SK-N-SH treated with all-trans-retinoic acid at 6 μM for 48 hours (cell line): ENCODE measurements at regions not wholly inside any gene's neighbourhood (a gene's known extent, or its start where the extent isn't known, plus 50 kb on each side); places are given as distances from the start of the nearest gene placed in this dataset.
"Not testable (repeated sequence)": the region's sequence is repeated elsewhere in the genome, so short reads cannot be mapped to it uniquely, and the experiment has no call there.

Source experiments
- ATAC-seq: fragments of 200-7000 bp; cut with Tn5 transposase; 3 replicates; pipeline ENCODE4 v1.9.1; 2020; ENCODE audit warnings: mild to moderate bottlenecking, moderate library complexity
- BACH2 ChIP-seq: fragments of 250-450 bp; sonication (Bioruptor Pico); IDR thresholded peaks from 2 replicates; pipeline ENCODE4 v1.9.0; 2021; ENCODE audit warnings: mild to moderate bottlenecking, borderline replicate concordance
- CSDC2 ChIP-seq: fragments of 250-450 bp; sonication (Bioruptor Pico); IDR thresholded peaks from 2 replicates; pipeline ENCODE4 v1.5.0; 2020; ENCODE audit warnings: mild to moderate bottlenecking, moderate library complexity
- ESRRG ChIP-seq: fragments of 250-450 bp; sonication (Bioruptor Pico); IDR thresholded peaks from 2 replicates; pipeline ENCODE4 v1.6.1; 2021; ENCODE audit warnings: mild to moderate bottlenecking
- OSR1 ChIP-seq: fragments of 250-450 bp; sonication (Bioruptor Pico); IDR thresholded peaks from 2 replicates; pipeline ENCODE4 v1.8.0; 2022; ENCODE audit warnings: moderate library complexity, mild to moderate bottlenecking, inconsistent platforms
- PPARA ChIP-seq: fragments of 250-450 bp; sonication (Bioruptor Pico); IDR thresholded peaks from 2 replicates; pipeline ENCODE4 v1.5.0; 2020; ENCODE audit warnings: mild to moderate bottlenecking, borderline replicate concordance
- SNAI2 ChIP-seq: fragments of 250-450 bp; sonication (Bioruptor Pico); IDR thresholded peaks from 2 replicates; pipeline ENCODE4 v1.5.0; 2020; ENCODE audit warnings: mild to moderate bottlenecking, moderate library complexity
- TCF4 ChIP-seq: fragments of 250-450 bp; sonication (Bioruptor Pico); IDR thresholded peaks from 2 replicates; pipeline ENCODE4 v1.8.0; 2021; ENCODE audit warnings: mild to moderate bottlenecking, moderate library complexity, borderline replicate concordance
- TOX ChIP-seq: fragments of 250-450 bp; sonication (Bioruptor Pico); IDR thresholded peaks from 2 replicates; pipeline ENCODE4 v1.8.0; 2021; ENCODE audit warnings: mild to moderate bottlenecking, moderate library complexity, borderline replicate concordance
- ZC3H10 ChIP-seq: fragments of 250-450 bp; sonication (Bioruptor Pico); IDR thresholded peaks from 2 replicates; pipeline ENCODE4 v1.5.1; 2021; ENCODE audit warnings: mild to moderate bottlenecking, moderate library complexity
- ZFP3 ChIP-seq: fragments of 250-450 bp; sonication (Bioruptor Pico); IDR thresholded peaks from 2 replicates; pipeline ENCODE4 v1.5.0; 2020; ENCODE audit warnings: mild to moderate bottlenecking, moderate library complexity
- ZFP30 ChIP-seq: fragments of 450-650 bp; formaldehyde crosslinking; IDR thresholded peaks from 2 replicates; pipeline ENCODE4 v1.5.0; 2022; ENCODE audit warnings: mild to moderate bottlenecking, moderate library complexity
- ZNF565 ChIP-seq: fragments of 450-650 bp; formaldehyde crosslinking; conservative IDR thresholded peaks from 2 replicates; pipeline ENCODE4 v1.5.0; 2020; ENCODE audit warnings: low read depth, mild to moderate bottlenecking, moderate library complexity
- ZNF70 ChIP-seq: fragments of 450-650 bp; formaldehyde crosslinking; IDR thresholded peaks from 2 replicates; pipeline ENCODE4 v1.5.0; 2020; ENCODE audit warnings: mild to moderate bottlenecking, moderate library complexity
- ZNF8 ChIP-seq: fragments of 450-650 bp; formaldehyde crosslinking; IDR thresholded peaks from 2 replicates; pipeline ENCODE4 v1.5.0; 2020; ENCODE audit warnings: mild to moderate bottlenecking, moderate library complexity
- TF ChIP-seq, protein P1 (sequence below): fragments of 250-450 bp; sonication (Bioruptor Pico); IDR thresholded peaks from 2 replicates; pipeline ENCODE4 v1.8.0; 2020; ENCODE audit warnings: mild to moderate bottlenecking, moderate library complexity, borderline replicate concordance
- TF ChIP-seq, protein P2 (sequence below): fragments of 250-450 bp; sonication (Bioruptor Pico); IDR thresholded peaks from 2 replicates; pipeline ENCODE4 v1.8.0; 2021; ENCODE audit warnings: low read depth, mild to moderate bottlenecking, moderate library complexity, borderline replicate concordance
- TF ChIP-seq, protein P3 (sequence below): fragments of 250-450 bp; sonication (Bioruptor Pico); IDR thresholded peaks from 2 replicates; pipeline ENCODE4 v1.5.1; 2021; ENCODE audit warnings: mild to moderate bottlenecking, moderate library complexity
- TF ChIP-seq, protein P4 (sequence below): fragments of 250-450 bp; sonication (Bioruptor Pico); IDR thresholded peaks from 2 replicates; pipeline ENCODE4 v1.5.1; 2020; ENCODE audit warnings: low read depth, mild to moderate bottlenecking, moderate library complexity
- TF ChIP-seq, protein P5 (sequence below): fragments of 250-450 bp; sonication (Bioruptor Pico); IDR thresholded peaks from 2 replicates; pipeline ENCODE4 v1.5.0; 2020; ENCODE audit warnings: mild to moderate bottlenecking, moderate library complexity

DNA sequence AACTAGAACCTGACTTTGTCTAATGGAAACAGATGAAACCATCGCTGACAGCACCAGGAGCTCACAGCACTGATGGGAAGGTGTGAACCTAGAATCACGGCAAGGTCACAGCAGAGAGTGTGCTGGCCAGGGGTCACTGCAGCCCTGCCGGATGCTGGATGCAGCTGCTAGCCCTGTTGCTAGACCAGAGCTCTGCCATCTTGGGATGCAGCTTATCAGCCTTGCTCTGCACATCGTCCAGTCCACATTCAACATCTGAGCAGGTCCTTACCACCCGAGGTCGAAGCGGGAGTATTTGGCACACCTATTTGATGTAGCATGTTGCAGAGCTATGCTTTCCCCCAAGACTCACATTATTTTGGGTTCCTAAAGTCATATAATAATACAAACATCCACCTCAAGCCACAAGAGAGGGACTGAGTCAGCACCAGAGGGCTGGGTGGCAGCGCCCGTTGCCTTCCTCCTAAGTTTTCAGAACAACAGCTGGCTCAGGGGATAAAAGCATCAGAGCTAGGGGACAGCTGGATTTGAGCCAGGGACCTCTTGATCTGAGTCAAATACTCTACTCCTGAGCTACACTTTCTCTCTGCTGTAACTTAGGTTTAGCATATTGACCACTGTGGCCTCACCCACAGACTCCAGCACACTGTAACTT is 135.3 kb downstream of the ZNF467 start (continued):
- TF ChIP-seq, protein P1, sequence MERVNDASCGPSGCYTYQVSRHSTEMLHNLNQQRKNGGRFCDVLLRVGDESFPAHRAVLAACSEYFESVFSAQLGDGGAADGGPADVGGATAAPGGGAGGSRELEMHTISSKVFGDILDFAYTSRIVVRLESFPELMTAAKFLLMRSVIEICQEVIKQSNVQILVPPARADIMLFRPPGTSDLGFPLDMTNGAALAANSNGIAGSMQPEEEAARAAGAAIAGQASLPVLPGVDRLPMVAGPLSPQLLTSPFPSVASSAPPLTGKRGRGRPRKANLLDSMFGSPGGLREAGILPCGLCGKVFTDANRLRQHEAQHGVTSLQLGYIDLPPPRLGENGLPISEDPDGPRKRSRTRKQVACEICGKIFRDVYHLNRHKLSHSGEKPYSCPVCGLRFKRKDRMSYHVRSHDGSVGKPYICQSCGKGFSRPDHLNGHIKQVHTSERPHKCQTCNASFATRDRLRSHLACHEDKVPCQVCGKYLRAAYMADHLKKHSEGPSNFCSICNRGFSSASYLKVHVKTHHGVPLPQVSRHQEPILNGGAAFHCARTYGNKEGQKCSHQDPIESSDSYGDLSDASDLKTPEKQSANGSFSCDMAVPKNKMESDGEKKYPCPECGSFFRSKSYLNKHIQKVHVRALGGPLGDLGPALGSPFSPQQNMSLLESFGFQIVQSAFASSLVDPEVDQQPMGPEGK (CRISPR knock-in tag) = no peak
- no peak for TF ChIP-seq BACH2 (CRISPR knock-in tag)
- TF ChIP-seq CSDC2 (CRISPR knock-in tag) = no peak
- no peak for TF ChIP-seq ZNF8 (CRISPR knock-in tag)

DNA sequence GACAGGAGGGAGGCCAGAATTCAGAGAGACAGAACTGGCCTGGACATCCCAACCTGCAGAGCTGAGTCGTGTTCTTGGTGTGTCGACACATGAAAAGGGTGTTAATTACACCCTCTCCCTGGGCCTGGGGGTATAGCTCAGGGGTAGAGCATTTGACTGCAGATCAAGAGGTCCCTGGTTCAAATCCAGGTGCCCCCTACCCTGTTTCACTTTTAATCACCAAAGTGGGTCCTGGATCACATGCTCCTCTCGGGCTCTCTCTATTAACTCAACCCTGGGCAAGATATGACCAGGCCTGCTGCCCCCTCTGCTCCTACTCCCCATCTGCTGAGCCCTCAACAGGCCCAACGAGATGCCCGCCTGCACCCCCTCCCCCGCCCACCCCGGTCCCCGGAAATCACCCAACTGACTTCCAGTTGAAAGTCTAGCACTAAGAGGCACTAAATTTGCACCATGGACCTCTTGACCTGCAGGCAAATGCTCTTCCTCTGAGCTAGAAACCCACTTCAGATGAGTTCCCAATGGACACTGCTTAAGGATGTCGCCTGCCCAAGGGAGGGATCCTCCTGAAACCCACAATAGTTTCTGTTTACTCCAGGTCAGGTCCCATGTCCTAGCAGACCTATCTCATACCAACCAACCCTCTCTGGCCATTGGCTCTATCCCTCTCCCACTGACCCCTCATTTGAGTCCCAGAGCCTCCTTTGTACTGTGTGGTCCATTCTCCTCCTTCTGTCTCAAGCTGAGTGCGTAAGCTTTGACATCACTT is 137.6 kb downstream of the ZNF467 start:
- TF ChIP-seq, protein P2, sequence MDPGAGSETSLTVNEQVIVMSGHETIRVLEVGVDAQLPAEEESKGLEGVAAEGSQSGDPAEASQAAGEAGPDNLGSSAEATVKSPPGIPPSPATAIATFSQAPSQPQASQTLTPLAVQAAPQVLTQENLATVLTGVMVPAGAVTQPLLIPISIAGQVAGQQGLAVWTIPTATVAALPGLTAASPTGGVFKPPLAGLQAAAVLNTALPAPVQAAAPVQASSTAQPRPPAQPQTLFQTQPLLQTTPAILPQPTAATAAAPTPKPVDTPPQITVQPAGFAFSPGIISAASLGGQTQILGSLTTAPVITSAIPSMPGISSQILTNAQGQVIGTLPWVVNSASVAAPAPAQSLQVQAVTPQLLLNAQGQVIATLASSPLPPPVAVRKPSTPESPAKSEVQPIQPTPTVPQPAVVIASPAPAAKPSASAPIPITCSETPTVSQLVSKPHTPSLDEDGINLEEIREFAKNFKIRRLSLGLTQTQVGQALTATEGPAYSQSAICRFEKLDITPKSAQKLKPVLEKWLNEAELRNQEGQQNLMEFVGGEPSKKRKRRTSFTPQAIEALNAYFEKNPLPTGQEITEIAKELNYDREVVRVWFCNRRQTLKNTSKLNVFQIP (CRISPR knock-in tag) = no peak
- TF ChIP-seq SNAI2 (CRISPR knock-in tag) (no peak), ZNF70 (CRISPR knock-in tag) (no peak), ZNF565 (CRISPR knock-in tag) (no peak), TOX (CRISPR knock-in tag) (no peak), ZFP30 (CRISPR knock-in tag) (no peak)
- TF ChIP-seq, protein P3, sequence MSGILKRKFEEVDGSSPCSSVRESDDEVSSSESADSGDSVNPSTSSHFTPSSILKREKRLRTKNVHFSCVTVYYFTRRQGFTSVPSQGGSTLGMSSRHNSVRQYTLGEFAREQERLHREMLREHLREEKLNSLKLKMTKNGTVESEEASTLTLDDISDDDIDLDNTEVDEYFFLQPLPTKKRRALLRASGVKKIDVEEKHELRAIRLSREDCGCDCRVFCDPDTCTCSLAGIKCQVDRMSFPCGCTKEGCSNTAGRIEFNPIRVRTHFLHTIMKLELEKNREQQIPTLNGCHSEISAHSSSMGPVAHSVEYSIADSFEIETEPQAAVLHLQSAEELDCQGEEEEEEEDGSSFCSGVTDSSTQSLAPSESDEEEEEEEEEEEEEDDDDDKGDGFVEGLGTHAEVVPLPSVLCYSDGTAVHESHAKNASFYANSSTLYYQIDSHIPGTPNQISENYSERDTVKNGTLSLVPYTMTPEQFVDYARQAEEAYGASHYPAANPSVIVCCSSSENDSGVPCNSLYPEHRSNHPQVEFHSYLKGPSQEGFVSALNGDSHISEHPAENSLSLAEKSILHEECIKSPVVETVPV (CRISPR knock-in tag) = no peak
- ATAC-seq = no peak; the same call in 1 of the 3 replicates

DNA sequence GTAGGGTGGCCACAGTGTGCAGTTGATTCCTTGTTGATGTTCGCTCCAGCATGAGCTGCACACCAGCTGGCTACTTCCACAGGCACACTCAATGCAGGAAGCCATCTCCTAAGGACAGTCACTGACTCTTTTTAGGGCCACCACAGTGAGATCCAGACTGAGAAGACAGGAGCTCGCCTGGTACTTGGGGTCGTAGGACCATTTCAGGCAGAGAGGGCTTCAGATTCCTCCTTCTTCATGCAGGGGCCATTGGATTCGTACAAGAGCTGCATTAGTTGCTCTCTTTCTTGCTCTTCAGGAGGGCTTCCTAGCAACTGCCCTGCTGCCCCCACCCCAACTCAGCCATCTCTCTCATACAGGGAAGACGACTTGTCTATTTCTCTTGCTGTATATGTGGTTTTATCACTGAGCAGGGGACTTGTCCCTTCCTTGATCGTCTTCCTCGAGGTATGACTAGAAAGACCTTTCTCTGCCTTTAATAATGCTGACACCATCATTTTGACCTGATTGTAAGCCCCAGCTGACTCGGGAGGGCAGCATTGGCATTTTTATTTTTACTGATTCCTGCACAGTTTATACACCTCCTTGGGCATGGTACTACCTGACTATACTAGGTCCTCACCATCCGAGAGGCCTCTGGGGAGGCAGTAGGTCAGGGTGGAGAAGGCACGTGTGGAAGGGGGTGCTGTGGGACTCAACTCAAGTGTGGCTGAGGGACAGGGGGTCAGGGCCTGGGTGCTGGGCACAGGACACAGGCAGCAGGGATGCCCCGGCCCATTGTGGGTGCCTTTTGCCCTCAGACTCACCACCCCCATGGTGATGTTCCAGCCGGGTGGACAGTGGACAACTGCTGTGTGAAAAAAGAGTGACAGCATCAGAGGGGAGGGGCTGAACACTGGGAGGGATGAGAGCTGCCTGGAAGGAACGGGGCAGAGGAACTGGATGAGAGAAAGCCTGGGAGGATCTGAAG is 136.7 kb upstream of the ZNF746 start:
- TF ChIP-seq OSR1 (CRISPR knock-in tag) (no peak), ZFP3 (CRISPR knock-in tag) (no peak), TCF4 (CRISPR knock-in tag) (no peak), ZNF8 (CRISPR knock-in tag) (no peak), SNAI2 (CRISPR knock-in tag) (no peak), TOX (CRISPR knock-in tag) (no peak), ZC3H10 (no peak), PPARA (CRISPR knock-in tag) (no peak), ZNF70 (CRISPR knock-in tag) (no peak), ESRRG (CRISPR knock-in tag) (no peak)
- TF ChIP-seq, protein P4, sequence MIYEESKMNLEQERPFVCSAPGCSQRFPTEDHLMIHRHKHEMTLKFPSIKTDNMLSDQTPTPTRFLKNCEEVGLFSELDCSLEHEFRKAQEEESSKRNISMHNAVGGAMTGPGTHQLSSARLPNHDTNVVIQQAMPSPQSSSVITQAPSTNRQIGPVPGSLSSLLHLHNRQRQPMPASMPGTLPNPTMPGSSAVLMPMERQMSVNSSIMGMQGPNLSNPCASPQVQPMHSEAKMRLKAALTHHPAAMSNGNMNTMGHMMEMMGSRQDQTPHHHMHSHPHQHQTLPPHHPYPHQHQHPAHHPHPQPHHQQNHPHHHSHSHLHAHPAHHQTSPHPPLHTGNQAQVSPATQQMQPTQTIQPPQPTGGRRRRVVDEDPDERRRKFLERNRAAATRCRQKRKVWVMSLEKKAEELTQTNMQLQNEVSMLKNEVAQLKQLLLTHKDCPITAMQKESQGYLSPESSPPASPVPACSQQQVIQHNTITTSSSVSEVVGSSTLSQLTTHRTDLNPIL (CRISPR knock-in tag) = no peak
- TF ChIP-seq, protein P1 (CRISPR knock-in tag) = no peak
- TF ChIP-seq, protein P3 (CRISPR knock-in tag) = no peak
- TF ChIP-seq, protein P5, sequence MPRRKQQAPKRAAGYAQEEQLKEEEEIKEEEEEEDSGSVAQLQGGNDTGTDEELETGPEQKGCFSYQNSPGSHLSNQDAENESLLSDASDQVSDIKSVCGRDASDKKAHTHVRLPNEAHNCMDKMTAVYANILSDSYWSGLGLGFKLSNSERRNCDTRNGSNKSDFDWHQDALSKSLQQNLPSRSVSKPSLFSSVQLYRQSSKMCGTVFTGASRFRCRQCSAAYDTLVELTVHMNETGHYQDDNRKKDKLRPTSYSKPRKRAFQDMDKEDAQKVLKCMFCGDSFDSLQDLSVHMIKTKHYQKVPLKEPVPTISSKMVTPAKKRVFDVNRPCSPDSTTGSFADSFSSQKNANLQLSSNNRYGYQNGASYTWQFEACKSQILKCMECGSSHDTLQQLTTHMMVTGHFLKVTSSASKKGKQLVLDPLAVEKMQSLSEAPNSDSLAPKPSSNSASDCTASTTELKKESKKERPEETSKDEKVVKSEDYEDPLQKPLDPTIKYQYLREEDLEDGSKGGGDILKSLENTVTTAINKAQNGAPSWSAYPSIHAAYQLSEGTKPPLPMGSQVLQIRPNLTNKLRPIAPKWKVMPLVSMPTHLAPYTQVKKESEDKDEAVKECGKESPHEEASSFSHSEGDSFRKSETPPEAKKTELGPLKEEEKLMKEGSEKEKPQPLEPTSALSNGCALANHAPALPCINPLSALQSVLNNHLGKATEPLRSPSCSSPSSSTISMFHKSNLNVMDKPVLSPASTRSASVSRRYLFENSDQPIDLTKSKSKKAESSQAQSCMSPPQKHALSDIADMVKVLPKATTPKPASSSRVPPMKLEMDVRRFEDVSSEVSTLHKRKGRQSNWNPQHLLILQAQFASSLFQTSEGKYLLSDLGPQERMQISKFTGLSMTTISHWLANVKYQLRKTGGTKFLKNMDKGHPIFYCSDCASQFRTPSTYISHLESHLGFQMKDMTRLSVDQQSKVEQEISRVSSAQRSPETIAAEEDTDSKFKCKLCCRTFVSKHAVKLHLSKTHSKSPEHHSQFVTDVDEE (CRISPR knock-in tag) = no peak
- no peak for ATAC-seq

DNA sequence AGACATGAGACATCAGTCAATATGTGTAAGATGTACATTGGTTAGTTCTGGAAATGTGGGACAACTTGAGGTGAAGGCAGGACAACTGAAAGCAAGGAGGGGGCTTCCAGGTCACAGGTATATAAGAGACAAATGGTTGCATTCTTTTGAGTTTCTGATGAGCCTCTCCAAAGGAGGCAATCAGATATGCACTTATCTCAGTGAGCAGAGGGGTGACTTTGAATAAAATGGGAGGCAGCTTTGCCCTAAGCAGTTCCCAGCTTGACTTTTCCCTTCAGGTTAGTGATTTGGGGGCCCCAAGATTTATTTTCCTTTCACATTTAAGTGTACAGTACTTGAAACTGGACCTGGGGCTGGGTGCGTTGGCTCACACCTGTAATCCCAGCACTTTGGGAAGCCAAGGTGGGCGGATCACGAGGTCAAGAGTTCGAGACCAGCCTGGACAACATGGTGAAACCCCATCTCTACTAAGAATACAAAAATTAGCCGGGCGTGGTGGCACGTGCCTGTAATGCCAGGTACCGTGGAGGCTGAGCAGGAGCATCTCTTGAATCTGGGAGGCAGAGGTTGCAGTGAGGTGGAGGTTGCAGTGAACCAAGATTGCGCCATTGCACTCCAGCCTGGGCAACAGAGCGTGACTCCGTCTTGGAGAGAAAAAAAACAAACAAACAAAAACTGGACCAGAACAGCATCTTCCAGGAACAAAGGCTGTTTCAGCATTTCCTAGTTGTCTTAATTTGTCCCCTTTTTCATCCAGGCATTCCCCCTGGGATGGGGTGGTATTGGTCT is 130.9 kb upstream of the ZNF746 start:
- ATAC-seq = not testable (repeated sequence)
